ENCODE measurements at regions not wholly inside any gene's neighbourhood (a gene's known extent, or its start where the extent isn't known, plus 50 kb on each side); places are given as distances from the start of the nearest gene placed in this dataset.
"Not testable (repeated sequence)": the region's sequence is repeated elsewhere in the genome, so short reads cannot be mapped to it uniquely, and the experiment has no call there.

DNA sequence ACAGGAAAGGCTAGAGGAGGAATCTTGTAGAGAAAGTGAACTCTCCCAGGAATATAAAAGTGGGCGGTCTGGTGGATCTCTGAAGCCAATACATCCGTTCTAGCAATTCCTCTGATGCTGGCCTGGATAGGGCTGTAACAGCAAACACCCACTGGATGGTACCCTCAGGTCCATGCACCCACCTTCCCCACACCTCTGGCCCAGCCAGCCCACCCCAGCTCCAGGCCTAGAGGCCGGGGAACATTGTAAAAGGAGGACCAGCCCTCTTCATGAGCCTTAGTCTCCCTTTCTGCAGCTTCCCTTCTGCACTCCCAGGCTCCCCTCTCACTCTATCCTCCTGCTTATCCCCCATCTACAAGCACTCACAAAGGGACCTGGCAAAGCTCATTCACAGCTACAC lies 443.9 kb downstream of the BUD13 start:
- Mint-ChIP-seq H3K9me3 (no peaks in the 10 kb centered on the region), H3K27me3 (ENCODE audit: low read depth) (no peaks in the 10 kb centered on the region), H3K36me3 (ENCODE audit: low read depth) (no peaks in the 10 kb centered on the region), H3K27ac (ENCODE audit: unreplicated experiment) (no peak overlapping the region), H3K4me3 (no peak overlapping the region), H3K4me1 (no peaks in the 10 kb centered on the region)
- TF ChIP-seq, protein P1, sequence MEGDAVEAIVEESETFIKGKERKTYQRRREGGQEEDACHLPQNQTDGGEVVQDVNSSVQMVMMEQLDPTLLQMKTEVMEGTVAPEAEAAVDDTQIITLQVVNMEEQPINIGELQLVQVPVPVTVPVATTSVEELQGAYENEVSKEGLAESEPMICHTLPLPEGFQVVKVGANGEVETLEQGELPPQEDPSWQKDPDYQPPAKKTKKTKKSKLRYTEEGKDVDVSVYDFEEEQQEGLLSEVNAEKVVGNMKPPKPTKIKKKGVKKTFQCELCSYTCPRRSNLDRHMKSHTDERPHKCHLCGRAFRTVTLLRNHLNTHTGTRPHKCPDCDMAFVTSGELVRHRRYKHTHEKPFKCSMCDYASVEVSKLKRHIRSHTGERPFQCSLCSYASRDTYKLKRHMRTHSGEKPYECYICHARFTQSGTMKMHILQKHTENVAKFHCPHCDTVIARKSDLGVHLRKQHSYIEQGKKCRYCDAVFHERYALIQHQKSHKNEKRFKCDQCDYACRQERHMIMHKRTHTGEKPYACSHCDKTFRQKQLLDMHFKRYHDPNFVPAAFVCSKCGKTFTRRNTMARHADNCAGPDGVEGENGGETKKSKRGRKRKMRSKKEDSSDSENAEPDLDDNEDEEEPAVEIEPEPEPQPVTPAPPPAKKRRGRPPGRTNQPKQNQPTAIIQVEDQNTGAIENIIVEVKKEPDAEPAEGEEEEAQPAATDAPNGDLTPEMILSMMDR (conservative IDR thresholded peaks at IDR 0.05), result no peak
- DNase-seq (ENCODE audit: low read depth, low spot score), result no peak

DNA sequence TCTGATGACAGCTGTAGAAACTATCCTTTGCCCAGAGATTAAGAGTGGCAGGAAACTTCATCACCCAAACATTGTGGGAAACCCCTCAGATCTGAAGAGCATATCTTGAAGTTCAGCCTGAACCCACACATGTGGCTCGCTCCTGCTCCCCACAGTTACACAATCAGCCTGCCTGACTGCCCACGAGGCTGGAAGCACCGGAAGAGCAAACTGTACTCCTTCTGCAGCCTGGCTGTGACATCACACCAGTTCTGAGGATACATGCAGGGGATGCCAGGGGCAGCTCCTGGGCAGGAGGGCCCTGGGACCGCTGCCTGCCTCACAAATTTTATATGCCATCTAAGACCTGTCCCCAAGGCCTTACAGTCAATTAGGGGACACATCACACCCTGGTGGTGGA lies 444.4 kb downstream of the BUD13 start:
- Mint-ChIP-seq H3K27me3 (ENCODE audit: low read depth) (no peaks in the 10 kb centered on the region), H3K27ac (ENCODE audit: unreplicated experiment) (no peak overlapping the region), H3K4me3 (no peak overlapping the region), H3K4me1 (no peaks in the 10 kb centered on the region), H3K36me3 (ENCODE audit: low read depth) (no peaks in the 10 kb centered on the region), H3K9me3 (no peaks in the 10 kb centered on the region)
- TF ChIP-seq, protein P1 (conservative IDR thresholded peaks at IDR 0.05), result no peak
- DNase-seq (ENCODE audit: low read depth, low spot score), result no peak

DNA sequence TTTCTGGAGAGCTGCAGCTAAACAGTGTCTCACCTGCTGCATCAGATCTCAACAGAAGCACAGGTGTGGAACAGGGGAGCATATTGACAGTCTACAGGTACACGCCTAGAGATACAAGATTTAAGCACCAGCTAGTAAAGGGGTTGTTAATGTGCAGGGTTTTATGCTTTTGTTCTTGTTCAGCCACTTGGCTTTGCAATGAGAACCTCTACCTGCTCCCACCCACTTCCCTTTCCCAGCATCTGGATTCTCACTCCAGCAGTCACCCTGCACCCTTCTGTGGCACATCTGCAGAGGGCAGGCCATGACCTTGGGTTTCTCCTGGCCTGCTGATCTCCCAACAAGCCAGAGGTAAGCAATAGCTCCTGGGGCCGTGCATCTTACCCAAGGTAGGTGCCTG lies 446.6 kb downstream of the BUD13 start:
- H3K4me3 Mint-ChIP-seq, result no peak overlapping the region
- H3K27ac Mint-ChIP-seq (ENCODE audit: unreplicated experiment), result no peak overlapping the region
- TF ChIP-seq, protein P1 (conservative IDR thresholded peaks at IDR 0.05), result no peak
- peaks cover 4% of the 10 kb centered on the region for H3K9me3 Mint-ChIP-seq
- H3K36me3 Mint-ChIP-seq (ENCODE audit: low read depth), result no peaks in the 10 kb centered on the region
- DNase-seq (ENCODE audit: low read depth, low spot score), result no peak
- no peaks in the 10 kb centered on the region for H3K27me3 Mint-ChIP-seq (ENCODE audit: low read depth)
- no peaks in the 10 kb centered on the region for H3K4me1 Mint-ChIP-seq

DNA sequence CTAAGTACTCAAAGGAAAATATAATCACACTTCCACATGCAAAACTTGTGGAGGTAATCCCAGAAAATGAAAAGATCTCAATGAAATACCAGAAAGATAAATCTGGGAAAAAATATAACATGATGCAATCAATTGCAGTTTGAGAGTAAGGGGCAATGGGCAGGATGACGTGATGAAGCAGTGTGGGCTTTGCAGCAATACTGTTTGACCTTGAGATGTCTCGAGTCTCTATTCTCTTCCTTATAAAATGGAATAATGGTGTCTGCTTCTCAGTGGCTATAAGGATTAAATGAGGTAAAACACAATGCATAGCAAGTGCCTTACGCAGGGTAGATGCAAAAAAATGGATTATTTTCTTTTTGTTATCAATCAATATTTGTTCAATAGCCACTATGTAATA lies 447.5 kb downstream of the BUD13 start:
- H3K4me1 Mint-ChIP-seq, result no peaks in the 10 kb centered on the region
- peaks cover 4% of the 10 kb centered on the region for H3K9me3 Mint-ChIP-seq
- TF ChIP-seq, protein P1 (conservative IDR thresholded peaks at IDR 0.05), result no peak
- H3K27me3 Mint-ChIP-seq (ENCODE audit: low read depth), result no peaks in the 10 kb centered on the region
- no peak for DNase-seq (ENCODE audit: low read depth, low spot score)
- H3K27ac Mint-ChIP-seq (ENCODE audit: unreplicated experiment), result no peak overlapping the region
- no peaks in the 10 kb centered on the region for H3K36me3 Mint-ChIP-seq (ENCODE audit: low read depth)
- no peak overlapping the region for H3K4me3 Mint-ChIP-seq

DNA sequence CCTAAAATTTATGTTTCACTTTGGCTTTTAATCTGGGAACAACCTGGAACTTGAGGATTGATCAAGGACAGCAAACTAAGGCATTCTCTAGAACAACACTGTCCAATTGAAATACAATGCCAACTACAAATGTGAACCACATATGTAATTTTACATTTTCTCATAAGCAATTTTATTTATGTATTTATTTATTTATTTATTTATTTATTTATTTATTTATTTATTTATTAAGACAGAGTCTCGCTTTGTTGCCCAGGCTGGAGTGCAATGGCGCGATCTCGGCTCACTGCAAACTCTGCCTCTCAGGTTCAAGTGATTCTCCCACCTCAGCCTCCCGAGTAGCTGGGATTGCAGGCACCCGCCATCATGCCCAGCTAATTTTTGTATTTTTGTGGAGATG lies 448.7 kb downstream of the BUD13 start:
- H3K36me3 Mint-ChIP-seq (ENCODE audit: low read depth); H3K4me3 Mint-ChIP-seq; H3K27me3 Mint-ChIP-seq (ENCODE audit: low read depth); DNase-seq (ENCODE audit: low read depth, low spot score); H3K4me1 Mint-ChIP-seq; H3K27ac Mint-ChIP-seq (ENCODE audit: unreplicated experiment); H3K9me3 Mint-ChIP-seq: not testable (repeated sequence)

DNA sequence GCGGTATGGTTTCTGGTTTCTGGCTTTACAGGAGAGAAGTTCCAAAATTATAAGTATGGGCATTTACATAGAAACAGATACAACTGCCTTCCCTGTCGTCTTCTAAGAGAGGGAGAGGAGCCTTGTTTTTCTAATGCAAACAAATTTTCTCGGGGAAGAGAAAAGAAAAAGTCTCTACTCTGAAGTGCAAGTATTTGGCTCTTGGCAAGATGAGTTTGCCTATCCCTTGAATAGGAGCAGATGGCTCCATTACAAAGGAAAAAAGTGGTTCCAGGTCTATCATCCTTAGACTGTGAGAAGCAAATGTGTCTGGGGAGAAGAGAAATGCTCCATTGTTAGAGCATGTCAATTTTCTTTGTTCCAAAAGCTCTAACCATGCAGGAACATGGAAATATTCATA lies 455.6 kb downstream of the BUD13 start:
- Mint-ChIP-seq H3K9me3 (no peaks in the 10 kb centered on the region), H3K27me3 (ENCODE audit: low read depth) (peaks cover 13% of the 10 kb centered on the region), H3K27ac (ENCODE audit: unreplicated experiment) (no peak overlapping the region), H3K4me3 (no peak overlapping the region), H3K36me3 (ENCODE audit: low read depth) (no peaks in the 10 kb centered on the region), H3K4me1 (peaks cover 7% of the 10 kb centered on the region)
- no peak for DNase-seq (ENCODE audit: low read depth, low spot score)
- TF ChIP-seq, protein P1 (conservative IDR thresholded peaks at IDR 0.05), result no peak
